Non-pigmented ciliary epithelial cell (primary cell): ENCODE measurements at regions not wholly inside any gene's neighbourhood (a gene's known extent, or its start where the extent isn't known, plus 50 kb on each side); places are given as distances from the start of the nearest gene placed in this dataset.

Source experiments
- DNase-seq: peaks from one replicate; pipeline ENCODE4 v3.0.0-alpha.2; 2010; ENCODE audit warnings: low read depth

GRCh38 chr20:63115651-63116411 lies 100.1 kb downstream of the YTHDF1 start:
- DNase-seq, result no peak

GRCh38 chr20:63114693-63115311 lies 101.1 kb downstream of the YTHDF1 start:
- DNase-seq, result no peak

GRCh38 chr20:63114006-63114692 lies 101.8 kb downstream of the YTHDF1 start:
- DNase-seq, result no peak

- no peak for DNase-seq
These were observed 103.3 kb downstream of the YTHDF1 start for GRCh38 chr20:63112491-63113219.

- DNase-seq, result no peak
These were observed 101.5 kb upstream of the BHLHE23 start for GRCh38 chr20:63108247-63108646.

- no peak for DNase-seq
These were observed 100.9 kb upstream of the BHLHE23 start for GRCh38 chr20:63107449-63108200.

GRCh38 chr20:63106765-63107448 lies 100.1 kb upstream of the BHLHE23 start:
- DNase-seq, result no peak

GRCh38 chr20:63106108-63106764 lies 99.5 kb upstream of the BHLHE23 start:
- DNase-seq, result no peak

GRCh38 chr20:63105211-63106107 lies 98.7 kb upstream of the BHLHE23 start:
- no peak for DNase-seq

- no peak for DNase-seq
These were observed 97.8 kb upstream of the BHLHE23 start for GRCh38 chr20:63104312-63105181.

GRCh38 chr20:63103402-63104311 lies 96.9 kb upstream of the BHLHE23 start:
- DNase-seq, result no peak

- DNase-seq, result no peak
These were observed 96.1 kb upstream of the BHLHE23 start for GRCh38 chr20:63102721-63103375.

- peak; percentile 4 for DNase-seq
These were observed 95.3 kb upstream of the BHLHE23 start for GRCh38 chr20:63101781-63102720.

GRCh38 chr20:63100926-63101699 lies 94.3 kb upstream of the BHLHE23 start:
- DNase-seq, result no peak
